Prostate gland (tissue), 2 donors: ENCODE measurements at regions not wholly inside any gene's neighbourhood (a gene's known extent, or its start where the extent isn't known, plus 50 kb on each side); places are given as distances from the start of the nearest gene placed in this dataset.

Experiments used
- DNase-seq: peaks from one replicate; pipeline ENCODE4 v3.0.0-alpha.2; 2019; ENCODE audit warnings: low spot score
- H3K27ac ChIP-seq, 2 donors: fragments of 200-600 bp; sonication (generic); 2 replicates each; pipeline ENCODE4 v1.5.1; 2017 to 2019
- H3K27me3 ChIP-seq: fragments of 200-600 bp; sonication (generic); replicated peaks from 2 replicates; pipeline ENCODE4 v1.5.1; 2019; ENCODE audit not compliant: insufficient read depth
- H3K36me3 ChIP-seq, 2 donors: fragments of 200-600 bp; sonication (generic); 1 replicate in 1 of 2; 2 replicates in 1 of 2; pipeline versions ENCODE4 v1.5.1 to v1.8.1; 2017 to 2019
- H3K4me1 ChIP-seq: fragments of 200-600 bp; sonication (generic); replicated peaks from 2 replicates; pipeline ENCODE4 v1.5.1; 2019
- H3K4me3 ChIP-seq, 2 donors: fragments of 200-600 bp; sonication (generic); 2 replicates each; pipeline ENCODE4 v1.5.1; 2017 to 2019
- H3K9me3 ChIP-seq: fragments of 200-600 bp; sonication (generic); 2 replicates; pipeline ENCODE4 v1.5.1; 2017
- CTCF ChIP-seq, 4 experiments: fragments of 200-600 bp in 2 of 4; fragments of 450-650 bp in 2 of 4; sonication (generic) in 2 of 4; IDR thresholded peaks; 1 replicate in 3 of 4; 2 replicates in 1 of 4; pipeline ENCODE4 v1.5.1; 2016 to 2019; ENCODE audit warnings: antibody characterized with exemption in 4 of 4, mild to moderate bottlenecking in 2 of 4, moderate library complexity in 2 of 4
- POLR2A ChIP-seq: fragments of 450-650 bp; IDR thresholded peaks from one replicate; pipeline ENCODE4 v1.6.1; 2016; ENCODE audit warnings: antibody characterized with exemption, mild to moderate bottlenecking
- POLR2AphosphoS5 ChIP-seq: sonication (generic); formaldehyde crosslinking; IDR thresholded peaks from one replicate; pipeline ENCODE4 v1.6.1; 2017; ENCODE audit warnings: antibody characterized with exemption
- WGBS: methylation state at CpG from one replicate; pipeline ENCODE4 v1.1.5; 2018; 5-methylcytosine and 5-hydroxymethylcytosine counted together
- intact Hi-C: fragments of 100-400 bp; cut with DNase I; formaldehyde crosslinking; loops from one replicate; pipeline ENCODE4 v1.14.2; 2022

- 53% methylated on average over 7 of the region's 7 CpGs for WGBS
- intact Hi-C loops = no loop called here
- no peak for TF ChIP-seq POLR2AphosphoS5
- Histone ChIP-seq H3K27me3 (peaks cover 17% of the 10 kb centered on the region), H3K4me1 (peaks cover 5% of the 10 kb centered on the region), H3K27ac (no peak overlapping the region), H3K4me3 (no peak overlapping the region), H3K36me3 (no peaks in the 10 kb centered on the region), H3K9me3 (no peaks in the 10 kb centered on the region)
- DNase-seq = no peak
Observed at GRCh38 chr3:127134466-127134865, 58.5 kb upstream of the PRR23E start.

- TF ChIP-seq POLR2A (no peak), POLR2AphosphoS5 (no peak), CTCF (IDR thresholded peaks at IDR 0.05) (no peak)
- no peak for DNase-seq
- H3K36me3 ChIP-seq = no peaks in the 10 kb centered on the region
- peaks cover 17% of the 10 kb centered on the region for H3K27me3 ChIP-seq
- peak overlapping the region in 1 of 2 donors; percentile 15 for H3K4me3 ChIP-seq
- no peak overlapping the region for H3K27ac ChIP-seq
- H3K9me3 ChIP-seq = no peaks in the 10 kb centered on the region
- WGBS = 64% methylated on average over 3 of the region's 5 CpGs
- intact Hi-C loops = no loop called here
- H3K4me1 ChIP-seq = peaks cover 5% of the 10 kb centered on the region
Observed at GRCh38 chr3:127134887-127135240, 58.1 kb upstream of the PRR23E start.

- H3K4me3 ChIP-seq = peak overlapping the region in 1 of 2 donors; percentile 15
- peaks cover 17% of the 10 kb centered on the region for H3K27me3 ChIP-seq
- intact Hi-C loops = no loop called here
- H3K4me1 ChIP-seq = peaks cover 5% of the 10 kb centered on the region
- 3% methylated on average over 55 of the region's 58 CpGs for WGBS
- H3K27ac ChIP-seq = no peak overlapping the region
- DNase-seq = no peak
- H3K36me3 ChIP-seq = no peaks in the 10 kb centered on the region
- H3K9me3 ChIP-seq = no peaks in the 10 kb centered on the region
- TF ChIP-seq POLR2A = no peak
- no peak for TF ChIP-seq POLR2AphosphoS5
- no peak for TF ChIP-seq CTCF (IDR thresholded peaks at IDR 0.05)
Observed at GRCh38 chr3:127135241-127136023, 57.5 kb upstream of the PRR23E start.

GRCh38 chr3:127136024-127136600, 56.8 kb upstream of the PRR23E start:
- no peaks in the 10 kb centered on the region for H3K9me3 ChIP-seq
- H3K4me1 ChIP-seq = peaks cover 5% of the 10 kb centered on the region
- DNase-seq = no peak
- H3K36me3 ChIP-seq = no peaks in the 10 kb centered on the region
- TF ChIP-seq POLR2AphosphoS5 (no peak), POLR2A (no peak), CTCF (IDR thresholded peaks at IDR 0.05) (no peak)
- intact Hi-C loops = no loop called here
- H3K27ac ChIP-seq = no peak overlapping the region
- H3K27me3 ChIP-seq = peaks cover 15% of the 10 kb centered on the region
- 70% methylated on average over 14 of the region's 16 CpGs for WGBS
- H3K4me3 ChIP-seq = no peak overlapping the region

GRCh38 chr3:127136706-127137105, 56.2 kb upstream of the PRR23E start:
- H3K27ac ChIP-seq = no peak overlapping the region
- no peaks in the 10 kb centered on the region for H3K36me3 ChIP-seq
- peaks cover 11% of the 10 kb centered on the region for H3K4me1 ChIP-seq
- H3K4me3 ChIP-seq = no peak overlapping the region
- no peak for TF ChIP-seq CTCF (IDR thresholded peaks at IDR 0.05)
- TF ChIP-seq POLR2A = no peak
- TF ChIP-seq POLR2AphosphoS5 = no peak
- intact Hi-C loops = no loop called here
- WGBS = 93% methylated on average over 4 of the region's 4 CpGs
- H3K9me3 ChIP-seq = no peaks in the 10 kb centered on the region
- peaks cover 11% of the 10 kb centered on the region for H3K27me3 ChIP-seq
- DNase-seq = no peak
